H9 (cell line): ENCODE measurements at regions not wholly inside any gene's neighbourhood (a gene's known extent, or its start where the extent isn't known, plus 50 kb on each side); places are given as distances from the start of the nearest gene placed in this dataset.

Experiments
- DNase-seq: peaks from one replicate; pipeline ENCODE4 v3.0.0-alpha.2; 2017
- H2AFZ ChIP-seq: one replicate; pipeline ENCODE4 v1.6.1; 2013; ENCODE audit warnings: mild to moderate bottlenecking, low read length, control low read depth, moderate library complexity
- H2AK5ac ChIP-seq: 2 replicates; pipeline ENCODE4 v1.6.1; 2013; ENCODE audit warnings: low read length, control low read depth, mixed read lengths; ENCODE audit not compliant: insufficient read length
- H2BK120ac ChIP-seq: one replicate; pipeline ENCODE4 v1.6.1; 2013; ENCODE audit warnings: low read depth, mild to moderate bottlenecking, low read length, control low read depth, inconsistent platforms; ENCODE audit not compliant: poor library complexity, severe bottlenecking
- H2BK12ac ChIP-seq: 2 replicates; pipeline ENCODE4 v1.6.1; 2013; ENCODE audit warnings: low read length, control low read depth, mixed read lengths, low read depth; ENCODE audit not compliant: insufficient read length
- H2BK15ac ChIP-seq: 2 replicates; pipeline ENCODE4 v1.6.1; 2013; ENCODE audit warnings: low read depth, low read length, control low read depth
- H2BK20ac ChIP-seq: one replicate; pipeline ENCODE4 v1.6.1; 2013; ENCODE audit warnings: low read depth, mild to moderate bottlenecking, low read length, control low read depth, inconsistent platforms; ENCODE audit not compliant: poor library complexity, severe bottlenecking
- H2BK5ac ChIP-seq: 2 replicates; pipeline ENCODE4 v1.6.1; 2013; ENCODE audit warnings: low read length, control low read depth, mixed read lengths; ENCODE audit not compliant: insufficient read length
- H3K14ac ChIP-seq: 2 replicates; pipeline ENCODE4 v1.6.1; 2013; ENCODE audit warnings: low read length, control low read depth; ENCODE audit not compliant: insufficient read depth
- H3K18ac ChIP-seq: 2 replicates; pipeline ENCODE4 v1.6.1; 2013; ENCODE audit warnings: low read depth, mild to moderate bottlenecking, mixed read lengths, low read length, control low read depth; ENCODE audit not compliant: insufficient read length
- H3K23ac ChIP-seq: 2 replicates; pipeline ENCODE4 v1.6.1; 2013; ENCODE audit warnings: low read length, control low read depth, mixed read lengths, low read depth; ENCODE audit not compliant: insufficient read length
- H3K23me2 ChIP-seq: 2 replicates; pipeline ENCODE4 v1.6.1; 2013; ENCODE audit warnings: low read depth, mild to moderate bottlenecking, mixed read lengths, low read length, control low read depth; ENCODE audit not compliant: insufficient read length, poor library complexity, severe bottlenecking
- H3K27ac ChIP-seq: 2 replicates; pipeline ENCODE4 v1.5.1; 2013; ENCODE audit warnings: low read length, control low read depth, mixed read lengths, low read depth; ENCODE audit not compliant: insufficient read length
- H3K27me3 ChIP-seq: 2 replicates; pipeline ENCODE4 v1.6.1; 2013; ENCODE audit warnings: low read length, control low read depth, inconsistent platforms; ENCODE audit not compliant: insufficient read depth
- H3K4ac ChIP-seq: 2 replicates; pipeline ENCODE4 v1.6.1; 2013; ENCODE audit warnings: low read depth, mild to moderate bottlenecking, control low read depth, inconsistent platforms, low read length, moderate library complexity
- H3K4me1 ChIP-seq: 2 replicates; pipeline ENCODE4 v1.6.1; 2013; ENCODE audit warnings: low read length, control low read depth, inconsistent platforms; ENCODE audit not compliant: insufficient read depth
- H3K4me2 ChIP-seq: 2 replicates; pipeline ENCODE4 v1.6.1; 2013; ENCODE audit warnings: low read length, control low read depth, mixed read lengths; ENCODE audit not compliant: insufficient read length, insufficient read depth
- H3K56ac ChIP-seq: 2 replicates; pipeline ENCODE4 v1.6.1; 2013; ENCODE audit warnings: low read depth, mild to moderate bottlenecking, mixed read lengths, low read length, control low read depth; ENCODE audit not compliant: insufficient read length
- H3K79me1 ChIP-seq: 2 replicates; pipeline ENCODE4 v1.6.1; 2013; ENCODE audit warnings: low read depth, mild to moderate bottlenecking, moderate library complexity, low read length, control low read depth, inconsistent platforms; ENCODE audit not compliant: insufficient read depth, poor library complexity, severe bottlenecking
- H3K79me2 ChIP-seq: 2 replicates; pipeline ENCODE4 v1.6.1; 2013; ENCODE audit warnings: low read length, control low read depth, inconsistent platforms; ENCODE audit not compliant: insufficient read depth
- H3K9ac ChIP-seq: 2 replicates; pipeline ENCODE4 v1.6.1; 2013; ENCODE audit warnings: low read length, control low read depth, mixed read lengths; ENCODE audit not compliant: insufficient read length; ENCODE audit errors: extremely low read depth
- H3K9me3 ChIP-seq: one replicate; pipeline ENCODE4 v1.6.1; 2013; ENCODE audit warnings: low read depth, low read length, inconsistent platforms; ENCODE audit not compliant: control insufficient read depth
- H3T11ph ChIP-seq: one replicate; pipeline ENCODE4 v1.6.1; 2013; ENCODE audit warnings: mild to moderate bottlenecking, low read length, control low read depth, inconsistent platforms
- H4K20me1 ChIP-seq: one replicate; pipeline ENCODE4 v1.6.1; 2013; ENCODE audit not compliant: control insufficient read depth, insufficient read length, insufficient read depth
- H4K5ac ChIP-seq: 2 replicates; pipeline ENCODE4 v1.6.1; 2013; ENCODE audit warnings: low read depth, mild to moderate bottlenecking, mixed read lengths, low read length, control low read depth; ENCODE audit not compliant: insufficient read length
- H4K8ac ChIP-seq: replicated peaks from 2 replicates; pipeline ENCODE4 v1.6.1; 2013; ENCODE audit warnings: low read length, control low read depth, mixed read lengths, low read depth; ENCODE audit not compliant: insufficient read length
- H4K91ac ChIP-seq: 2 replicates; pipeline ENCODE4 v1.6.1; 2013; ENCODE audit warnings: low read depth, mild to moderate bottlenecking, moderate library complexity, mixed read lengths, low read length, control low read depth; ENCODE audit not compliant: insufficient read length
- H3K27ac Mint-ChIP-seq, 3 experiments: 2 replicates in 2 of 3; 3 replicates in 1 of 3; pipeline ENCODE4 v1.8.0; 2020 to 2021; ENCODE audit warnings: mixed read lengths in 3 of 3, mild to moderate bottlenecking in 1 of 3, moderate library complexity in 1 of 3
- H3K27me3 Mint-ChIP-seq: 2 replicates; pipeline ENCODE4 v1.8.0; 2021; ENCODE audit warnings: low read depth, mild to moderate bottlenecking, moderate library complexity, mixed read lengths
- H3K36me3 Mint-ChIP-seq, 3 experiments: 2 replicates in 2 of 3; 3 replicates in 1 of 3; pipeline ENCODE4 v1.8.0; 2020 to 2021; ENCODE audit warnings: low read depth in 3 of 3, mixed read lengths in 3 of 3; ENCODE audit not compliant: insufficient read depth in 1 of 3
- H3K4me1 Mint-ChIP-seq, 2 experiments: 2 replicates each; pipeline ENCODE4 v1.8.0; 2020; ENCODE audit warnings: mixed read lengths in 2 of 2
- H3K4me3 Mint-ChIP-seq, 2 experiments: 2 replicates in 1 of 2; 3 replicates in 1 of 2; pipeline ENCODE4 v1.8.0; 2020 to 2021; ENCODE audit warnings: mild to moderate bottlenecking in 2 of 2, mixed read lengths in 2 of 2, moderate library complexity in 1 of 2
- H3K9me3 Mint-ChIP-seq, 2 experiments: 2 replicates in 1 of 2; 3 replicates in 1 of 2; pipeline ENCODE4 v1.8.0; 2020; ENCODE audit warnings: mild to moderate bottlenecking in 2 of 2, mixed read lengths in 2 of 2, moderate library complexity in 1 of 2
- CTCF ChIP-seq: fragments of 200-600 bp; sonication (generic); conservative IDR thresholded peaks from 3 replicates; pipeline ENCODE4 v1.8.0; 2021; ENCODE audit warnings: antibody characterized with exemption, mild to moderate bottlenecking
- WGBS: extraction: QIAGEN DNeasy Blood & Tissue Kit; methylation state at CpG from one replicate; pipeline ENCODE4 v1.1.7; 2013; ENCODE audit warnings: missing lambda C conversion rate, low lambda C conversion rate, mixed read lengths; ENCODE audit not compliant: insufficient read length; ENCODE audit errors: extremely low coverage; 5-methylcytosine and 5-hydroxymethylcytosine counted together

GRCh38 chr10:105774881-105775280 is 1133.8 kb downstream of the SORCS3 start:
- H3K18ac ChIP-seq, result no peak overlapping the region

More at GRCh38 chr10:105774881-105775280, 1133.8 kb downstream of the SORCS3 start:
- peaks cover 2% of the 10 kb centered on the region; the same call in 1 of the 2 replicates for H3K27me3 Mint-ChIP-seq
- H3K36me3 Mint-ChIP-seq, result no peaks in the 10 kb centered on the region
- no peak overlapping the region for H3K56ac ChIP-seq
- no peak overlapping the region for H3K27ac ChIP-seq
- WGBS, result no CpG with 5 or more reads among the region's 1 CpG
- H3T11ph ChIP-seq, result no peak overlapping the region
- no peak overlapping the region for H3K9ac ChIP-seq
- no peak overlapping the region for H2AK5ac ChIP-seq
- H2BK5ac ChIP-seq, result no peak overlapping the region
- no peaks in the 10 kb centered on the region for H4K20me1 ChIP-seq
- H3K23ac ChIP-seq, result no peak overlapping the region
- H3K27ac Mint-ChIP-seq, result no peak overlapping the region
- H2BK20ac ChIP-seq, result no peak overlapping the region
- no peaks in the 10 kb centered on the region for H3K27me3 ChIP-seq
- H2BK15ac ChIP-seq, result no peak overlapping the region
- H3K4me1 ChIP-seq, result no peaks in the 10 kb centered on the region
- no peaks in the 10 kb centered on the region for H3K23me2 ChIP-seq
- H3K9me3 Mint-ChIP-seq, result no peaks in the 10 kb centered on the region
- no peaks in the 10 kb centered on the region for H3K79me2 ChIP-seq
- H2AFZ ChIP-seq, result no peak overlapping the region
- no peak overlapping the region for H4K5ac ChIP-seq
- no peak overlapping the region for H3K4ac ChIP-seq
- H3K9me3 ChIP-seq, result no peaks in the 10 kb centered on the region
- H4K91ac ChIP-seq, result no peak overlapping the region
- no peak for DNase-seq
- H3K14ac ChIP-seq, result no peak overlapping the region
- H2BK120ac ChIP-seq, result no peak overlapping the region
- no peak overlapping the region for H2BK12ac ChIP-seq
- TF ChIP-seq CTCF, result no peak
- no peak overlapping the region for H3K4me2 ChIP-seq
- H3K79me1 ChIP-seq, result no peaks in the 10 kb centered on the region
- H4K8ac ChIP-seq, result no peak overlapping the region
- peaks cover 0 to 5% of the 10 kb centered on the region in 2 experiments; a peak in 3 of 4 replicates for H3K4me1 Mint-ChIP-seq
- H3K4me3 Mint-ChIP-seq, result no peak overlapping the region
